ENCODE measurements at regions not wholly inside any gene's neighbourhood (a gene's known extent, or its start where the extent isn't known, plus 50 kb on each side); places are given as distances from the start of the nearest gene placed in this dataset.
"Not testable (repeated sequence)": the region's sequence is repeated elsewhere in the genome, so short reads cannot be mapped to it uniquely, and the experiment has no call there.

- DNase-seq (ENCODE audit: low read depth), result no peak
Measured at GRCh38 chr10:109275960-109276359, 647.4 kb downstream of the XPNPEP1 start.

- DNase-seq (ENCODE audit: low read depth), result no peak
Measured at GRCh38 chr10:109274681-109275080, 648.6 kb downstream of the XPNPEP1 start.

- no peak for DNase-seq (ENCODE audit: low read depth)
Measured at GRCh38 chr10:109270173-109270572, 653.1 kb downstream of the XPNPEP1 start.

- no peak for DNase-seq (ENCODE audit: low read depth)
Measured at GRCh38 chr10:109264004-109264403, 659.3 kb downstream of the XPNPEP1 start.

- DNase-seq (ENCODE audit: low read depth), result no peak
Measured at GRCh38 chr10:109261231-109261630, 662.1 kb downstream of the XPNPEP1 start.

GRCh38 chr10:109259293-109259692, 664.0 kb downstream of the XPNPEP1 start:
- DNase-seq (ENCODE audit: low read depth), result peak; percentile 3

- DNase-seq (ENCODE audit: low read depth), result no peak
Measured at GRCh38 chr10:109253306-109253705, 670.0 kb downstream of the XPNPEP1 start.

- DNase-seq (ENCODE audit: low read depth), result no peak
Measured at GRCh38 chr10:109250152-109250551, 673.2 kb downstream of the XPNPEP1 start.

GRCh38 chr10:109247814-109248213, 675.5 kb downstream of the XPNPEP1 start:
- no peak for DNase-seq (ENCODE audit: low read depth)

GRCh38 chr10:109245821-109246220, 677.5 kb downstream of the XPNPEP1 start:
- no peak for DNase-seq (ENCODE audit: low read depth)

GRCh38 chr10:109239371-109239770, 683.9 kb downstream of the XPNPEP1 start:
- DNase-seq (ENCODE audit: low read depth), result no peak

- no peak for DNase-seq (ENCODE audit: low read depth)
Measured at GRCh38 chr10:109237682-109238081, 685.6 kb downstream of the XPNPEP1 start.

- DNase-seq (ENCODE audit: low read depth), result no peak
Measured at GRCh38 chr10:109237050-109237449, 686.3 kb downstream of the XPNPEP1 start.

GRCh38 chr10:109223533-109223932, 699.8 kb downstream of the XPNPEP1 start:
- DNase-seq (ENCODE audit: low read depth), result not testable (repeated sequence)

- no peak for DNase-seq (ENCODE audit: low read depth)
Measured at GRCh38 chr10:109219935-109220605, 703.2 kb downstream of the XPNPEP1 start.

GRCh38 chr10:109218207-109218606, 705.1 kb downstream of the XPNPEP1 start:
- no peak for DNase-seq (ENCODE audit: low read depth)

- DNase-seq (ENCODE audit: low read depth), result no peak
Measured at GRCh38 chr10:109215291-109216075, 707.8 kb downstream of the XPNPEP1 start.

- not testable (repeated sequence) for DNase-seq (ENCODE audit: low read depth)
Measured at GRCh38 chr10:109214891-109215290, 708.4 kb downstream of the XPNPEP1 start.

GRCh38 chr10:109207361-109207760, 716.0 kb downstream of the XPNPEP1 start:
- no peak for DNase-seq (ENCODE audit: low read depth)

- no peak for DNase-seq (ENCODE audit: low read depth)
Measured at GRCh38 chr10:109205929-109206585, 717.3 kb downstream of the XPNPEP1 start.

GRCh38 chr10:109203646-109204353, 719.5 kb downstream of the XPNPEP1 start:
- no peak for DNase-seq (ENCODE audit: low read depth)

- DNase-seq (ENCODE audit: low read depth), result no peak
Measured at GRCh38 chr10:109202111-109202510, 721.2 kb downstream of the XPNPEP1 start.

Measured in fibroblast of gingiva (primary cell).